Activated CD4-positive, alpha-beta T cell treated with anti-CD3 and anti-CD28 coated beads, Interleukin-2, amount 10 ng/mL, durations not matched to agents 7 days and 5 days (primary cell): ENCODE measurements at regions not wholly inside any gene's neighbourhood (a gene's known extent, or its start where the extent isn't known, plus 50 kb on each side); places are given as distances from the start of the nearest gene placed in this dataset.
"Not testable (repeated sequence)": the region's sequence is repeated elsewhere in the genome, so short reads cannot be mapped to it uniquely, and the experiment has no call there.

ENCODE experiments used
- CTCF ChIA-PET: fragments of 350-600 bp; sonication (Branson Sonifier 250); formaldehyde crosslinking; loops from one replicate; lab custom pipeline; 2021; ENCODE audit warnings: antibody characterized with exemption; lab: Charles Lee
- POLR2A ChIA-PET: fragments of 350-600 bp; sonication (Branson Sonifier 250); formaldehyde crosslinking; loops from one replicate; lab custom pipeline; 2021; ENCODE audit warnings: antibody characterized with exemption; lab: Charles Lee
- DNase-seq: peaks from one replicate; pipeline ENCODE4 v3.0.0-alpha.2; 2020
- H3K27ac Mint-ChIP-seq: one replicate; pipeline ENCODE4 v1.8.0; 2021; ENCODE audit warnings: mild to moderate bottlenecking, moderate library complexity, mixed read lengths
- H3K27me3 Mint-ChIP-seq: one replicate; pipeline ENCODE4 v1.8.0; 2021; ENCODE audit warnings: mixed read lengths
- H3K36me3 Mint-ChIP-seq: one replicate; pipeline ENCODE4 v1.8.0; 2021; ENCODE audit warnings: low read depth, mixed read lengths
- H3K4me1 Mint-ChIP-seq: one replicate; pipeline ENCODE4 v1.8.0; 2021; ENCODE audit warnings: mixed read lengths
- H3K4me3 Mint-ChIP-seq: one replicate; pipeline ENCODE4 v1.8.0; 2021; ENCODE audit warnings: mild to moderate bottlenecking, moderate library complexity, mixed read lengths
- H3K9me3 Mint-ChIP-seq: one replicate; pipeline ENCODE4 v1.8.0; 2021; ENCODE audit warnings: mixed read lengths

- Mint-ChIP-seq H3K4me1 (no peaks in the 10 kb centered on the region), H3K4me3 (no peak overlapping the region)
- DNase-seq: no peak
Measured at GRCh38 chr5:53260446-53260845, 150.9 kb upstream of the MOCS2 start.

GRCh38 chr5:53261245-53261644, 151.7 kb upstream of the MOCS2 start:
- H3K27ac Mint-ChIP-seq: no peak overlapping the region
- H3K36me3 Mint-ChIP-seq: no peaks in the 10 kb centered on the region
- DNase-seq: no peak
- POLR2A ChIA-PET: no interaction called here
- no peaks in the 10 kb centered on the region for H3K9me3 Mint-ChIP-seq
- no peaks in the 10 kb centered on the region for H3K4me1 Mint-ChIP-seq
- CTCF ChIA-PET: no interaction called here
- peaks cover 11% of the 10 kb centered on the region for H3K27me3 Mint-ChIP-seq
- H3K4me3 Mint-ChIP-seq: no peak overlapping the region

More at GRCh38 chr5:53260446-53260845, 150.9 kb upstream of the MOCS2 start:
- H3K27ac Mint-ChIP-seq: no peak overlapping the region
- no peaks in the 10 kb centered on the region for H3K9me3 Mint-ChIP-seq
- POLR2A ChIA-PET: no interaction called here
- no peaks in the 10 kb centered on the region for H3K36me3 Mint-ChIP-seq
- CTCF ChIA-PET: no interaction called here
- peaks cover 9% of the 10 kb centered on the region for H3K27me3 Mint-ChIP-seq

GRCh38 chr5:53262348-53262970, 152.9 kb upstream of the MOCS2 start:
- ChIA-PET POLR2A (no interaction called here), CTCF (interaction anchor here (0.6 kb wide), 2 partner anchors 12 to 1083 kb away, joined by 3 read pairs; no protein-coding TSS in a partner anchor)
- Mint-ChIP-seq H3K36me3 (no peaks in the 10 kb centered on the region), H3K27ac (no peak overlapping the region), H3K4me3 (no peak overlapping the region), H3K27me3 (peaks cover 11% of the 10 kb centered on the region), H3K9me3 (peaks cover 1% of the 10 kb centered on the region), H3K4me1 (no peaks in the 10 kb centered on the region)
- no peak for DNase-seq

DNA sequence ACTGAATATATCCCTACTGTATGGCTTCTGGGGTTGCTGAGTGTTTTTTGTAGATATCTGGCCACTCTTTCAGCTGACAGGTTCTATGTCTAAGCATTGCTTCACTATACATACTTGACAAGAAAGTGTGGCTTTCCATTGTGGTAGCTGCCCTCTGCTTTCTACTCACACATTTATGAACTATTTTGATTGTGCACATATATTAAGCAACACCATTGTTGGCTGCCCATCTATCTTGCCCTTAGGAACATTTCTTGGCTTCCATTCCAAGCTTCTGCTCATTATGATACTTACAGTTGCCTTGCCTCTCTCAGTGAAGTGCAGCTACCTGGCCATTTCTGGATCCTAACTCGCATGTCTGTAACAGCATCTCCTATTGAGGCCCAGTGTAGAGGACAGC, 153.6 kb upstream of the MOCS2 start:
- H3K4me1 Mint-ChIP-seq: no peaks in the 10 kb centered on the region
- peaks cover 8% of the 10 kb centered on the region for H3K27me3 Mint-ChIP-seq
- peaks cover 4% of the 10 kb centered on the region for H3K9me3 Mint-ChIP-seq
- DNase-seq: no peak
- ChIA-PET CTCF (no interaction called here), POLR2A (no interaction called here)
- H3K27ac Mint-ChIP-seq: no peak overlapping the region
- no peaks in the 10 kb centered on the region for H3K36me3 Mint-ChIP-seq
- H3K4me3 Mint-ChIP-seq: no peak overlapping the region

DNA sequence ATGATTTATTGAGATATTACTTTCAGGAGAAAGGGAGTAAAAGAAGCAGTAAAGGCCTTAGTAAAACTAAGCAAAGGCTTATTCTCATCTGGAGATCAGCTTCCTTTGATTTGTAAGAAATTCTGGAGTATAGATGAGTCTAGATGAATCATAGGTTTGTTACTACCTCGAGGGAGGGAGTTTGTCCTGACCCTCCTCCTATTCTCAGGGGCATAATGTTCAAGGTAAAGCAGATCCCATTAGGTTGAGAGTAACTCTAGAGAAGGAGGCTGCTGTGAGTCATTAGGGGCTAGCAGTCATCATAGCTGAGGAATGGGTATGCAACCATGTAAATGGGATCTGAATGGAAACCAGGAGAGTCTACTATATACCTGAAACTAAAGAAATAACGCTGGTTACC, 155.5 kb upstream of the MOCS2 start:
- Mint-ChIP-seq H3K4me1 (no peaks in the 10 kb centered on the region), H3K9me3 (peaks cover 7% of the 10 kb centered on the region), H3K27ac (no peak overlapping the region), H3K36me3 (no peaks in the 10 kb centered on the region), H3K4me3 (no peak overlapping the region), H3K27me3 (peaks cover 2% of the 10 kb centered on the region)
- DNase-seq: no peak
- ChIA-PET CTCF (no interaction called here), POLR2A (no interaction called here)

DNA sequence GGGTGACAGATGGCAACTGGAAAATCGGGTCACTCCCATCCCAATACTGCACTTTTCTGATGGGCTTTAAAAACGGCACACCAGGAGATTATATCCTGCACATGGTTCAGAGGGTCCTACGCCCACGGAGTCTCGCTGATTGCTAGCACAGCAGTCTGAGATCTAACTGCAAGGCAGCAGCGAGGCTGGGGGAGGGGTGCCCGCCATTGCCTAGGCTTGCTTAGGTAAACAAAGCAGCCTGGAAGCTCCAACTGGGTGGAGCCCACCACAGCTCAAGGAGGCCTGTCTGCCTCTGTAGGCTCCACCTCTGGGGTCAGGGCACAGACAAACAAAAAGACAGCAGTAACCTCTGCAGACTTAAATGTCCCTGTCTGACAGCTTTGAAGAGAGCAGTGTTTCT, 158.7 kb upstream of the MOCS2 start:
- H3K4me3 Mint-ChIP-seq, CTCF ChIA-PET, H3K36me3 Mint-ChIP-seq, DNase-seq, H3K4me1 Mint-ChIP-seq, H3K9me3 Mint-ChIP-seq, H3K27me3 Mint-ChIP-seq, H3K27ac Mint-ChIP-seq, POLR2A ChIA-PET: not testable (repeated sequence)

DNA sequence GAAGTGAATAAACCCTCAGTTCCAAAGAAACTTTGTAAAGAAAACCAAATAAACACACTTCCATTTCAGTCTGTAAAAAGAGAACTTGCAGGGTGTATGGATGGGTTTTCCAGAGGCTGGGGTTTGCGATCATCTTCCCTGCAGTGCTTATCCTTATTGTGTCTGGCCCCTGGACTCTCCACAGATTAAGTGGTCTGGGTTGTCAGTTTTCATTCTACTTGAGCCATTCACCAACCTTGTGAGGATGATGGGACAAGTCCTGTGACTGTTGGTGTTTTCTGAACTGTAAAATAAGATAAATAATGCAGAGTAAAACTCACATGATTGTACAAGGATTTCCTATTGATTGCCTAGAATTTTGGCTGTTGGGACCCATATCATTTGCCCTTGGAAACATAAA, 166.1 kb upstream of the MOCS2 start:
- ChIA-PET CTCF (no interaction called here), POLR2A (no interaction called here)
- DNase-seq: no peak
- no peaks in the 10 kb centered on the region for H3K9me3 Mint-ChIP-seq
- peaks cover 2% of the 10 kb centered on the region for H3K27me3 Mint-ChIP-seq
- no peak overlapping the region for H3K27ac Mint-ChIP-seq
- no peaks in the 10 kb centered on the region for H3K36me3 Mint-ChIP-seq
- no peak overlapping the region for H3K4me3 Mint-ChIP-seq
- H3K4me1 Mint-ChIP-seq: no peaks in the 10 kb centered on the region

- no peaks in the 10 kb centered on the region for H3K36me3 Mint-ChIP-seq
- POLR2A ChIA-PET: no interaction called here
- H3K4me1 Mint-ChIP-seq: no peaks in the 10 kb centered on the region
- H3K4me3 Mint-ChIP-seq: no peak overlapping the region
- CTCF ChIA-PET: no interaction called here
- H3K27ac Mint-ChIP-seq: no peak overlapping the region
- H3K9me3 Mint-ChIP-seq: no peaks in the 10 kb centered on the region
- no peak for DNase-seq
- peaks cover 2% of the 10 kb centered on the region for H3K27me3 Mint-ChIP-seq
Measured at GRCh38 chr5:53276825-53277224, 167.3 kb upstream of the MOCS2 start.

DNA sequence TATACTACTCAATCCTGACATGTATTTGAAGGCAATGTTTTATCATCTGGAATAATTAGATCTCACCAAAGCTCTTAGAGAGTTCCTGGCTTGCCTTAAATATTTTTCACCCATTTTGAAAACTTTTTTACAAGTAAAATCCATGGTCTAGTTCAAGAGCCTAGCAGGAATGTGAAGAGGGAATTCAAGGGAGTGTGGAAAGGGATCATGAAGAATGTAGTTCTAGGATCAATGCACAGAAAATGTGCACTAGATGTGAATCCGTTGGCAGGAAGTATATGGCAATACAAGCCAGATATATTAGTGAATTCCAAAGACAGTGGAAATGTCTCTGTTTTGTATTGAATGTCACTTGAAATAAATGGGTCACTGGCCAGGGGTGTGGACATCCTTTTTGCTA, 167.9 kb upstream of the MOCS2 start:
- no peaks in the 10 kb centered on the region for H3K36me3 Mint-ChIP-seq
- H3K27me3 Mint-ChIP-seq: peaks cover 2% of the 10 kb centered on the region
- ChIA-PET POLR2A (no interaction called here), CTCF (no interaction called here)
- H3K4me1 Mint-ChIP-seq: no peaks in the 10 kb centered on the region
- no peak for DNase-seq
- H3K27ac Mint-ChIP-seq: no peak overlapping the region
- H3K4me3 Mint-ChIP-seq: no peak overlapping the region
- H3K9me3 Mint-ChIP-seq: no peaks in the 10 kb centered on the region

- no peak for DNase-seq
- H3K27me3 Mint-ChIP-seq: no peaks in the 10 kb centered on the region
- H3K4me1 Mint-ChIP-seq: no peaks in the 10 kb centered on the region
- no peak overlapping the region for H3K4me3 Mint-ChIP-seq
- no peaks in the 10 kb centered on the region for H3K36me3 Mint-ChIP-seq
- ChIA-PET POLR2A (no interaction called here), CTCF (no interaction called here)
- peaks cover 16% of the 10 kb centered on the region for H3K9me3 Mint-ChIP-seq
- H3K27ac Mint-ChIP-seq: no peak overlapping the region
Measured at GRCh38 chr5:53287573-53287972, 178.0 kb upstream of the MOCS2 start.

- Mint-ChIP-seq H3K36me3 (no peaks in the 10 kb centered on the region), H3K4me3 (no peak overlapping the region), H3K9me3 (peaks cover 16% of the 10 kb centered on the region), H3K4me1 (no peaks in the 10 kb centered on the region), H3K27me3 (no peaks in the 10 kb centered on the region), H3K27ac (no peak overlapping the region)
- ChIA-PET POLR2A (no interaction called here), CTCF (no interaction called here)
- DNase-seq: no peak
Measured at GRCh38 chr5:53288511-53288910, 179.0 kb upstream of the MOCS2 start.

DNA sequence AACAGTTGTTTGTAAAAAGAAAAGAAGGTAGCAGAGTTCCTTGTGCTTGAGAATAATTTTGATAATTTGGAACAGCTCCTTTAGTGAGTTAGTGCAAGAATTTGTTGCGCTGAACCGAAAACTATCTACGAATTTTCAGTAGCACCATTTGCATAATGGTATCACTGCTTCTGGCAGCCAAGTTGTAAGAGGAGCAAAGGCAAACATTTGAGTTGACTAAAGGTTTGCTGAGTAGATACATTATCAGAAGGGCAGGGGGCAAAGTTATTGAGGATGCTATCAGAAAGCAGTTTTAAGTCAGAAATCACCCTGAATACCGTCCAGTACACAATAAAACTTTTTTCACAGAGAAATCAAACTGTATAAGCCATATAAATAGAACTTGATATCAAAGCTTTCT, 181.5 kb upstream of the MOCS2 start:
- H3K27me3 Mint-ChIP-seq: peaks cover 2% of the 10 kb centered on the region
- peaks cover 14% of the 10 kb centered on the region for H3K9me3 Mint-ChIP-seq
- no peak overlapping the region for H3K4me3 Mint-ChIP-seq
- ChIA-PET POLR2A (no interaction called here), CTCF (no interaction called here)
- H3K4me1 Mint-ChIP-seq: no peaks in the 10 kb centered on the region
- no peak for DNase-seq
- H3K27ac Mint-ChIP-seq: no peak overlapping the region
- no peaks in the 10 kb centered on the region for H3K36me3 Mint-ChIP-seq

- Mint-ChIP-seq H3K27me3 (peaks cover 2% of the 10 kb centered on the region), H3K27ac (no peak overlapping the region), H3K4me1 (no peaks in the 10 kb centered on the region), H3K4me3 (no peak overlapping the region), H3K36me3 (no peaks in the 10 kb centered on the region), H3K9me3 (peaks cover 13% of the 10 kb centered on the region)
- CTCF ChIA-PET: no interaction called here
- POLR2A ChIA-PET: no interaction called here
- DNase-seq: no peak
Measured at GRCh38 chr5:53291528-53291927, 182.0 kb upstream of the MOCS2 start.

GRCh38 chr5:53298841-53299240, 181.6 kb upstream of the FST start:
- ChIA-PET CTCF (no interaction called here), POLR2A (no interaction called here)
- Mint-ChIP-seq H3K9me3 (no peaks in the 10 kb centered on the region), H3K4me3 (no peak overlapping the region), H3K36me3 (no peaks in the 10 kb centered on the region), H3K4me1 (peaks cover 8% of the 10 kb centered on the region), H3K27ac (no peak overlapping the region), H3K27me3 (peaks cover 2% of the 10 kb centered on the region)
- DNase-seq: no peak
